ENCODE measurements at regions not wholly inside any gene's neighbourhood (a gene's known extent, or its start where the extent isn't known, plus 50 kb on each side); places are given as distances from the start of the nearest gene placed in this dataset.
A peak's percentile ranks its signal among the peaks of the same experiment; 100 is the strongest.

GRCh38 chr2:22604136-22604535 lies 780.8 kb upstream of the KLHL29 start:
- H2AFZ ChIP-seq (ENCODE audit: low read depth, low read length), result no peak overlapping the region
- H3K79me2 ChIP-seq (ENCODE audit: low read length), result no peaks in the 10 kb centered on the region
- no peak overlapping the region for H3K4me3 ChIP-seq (ENCODE audit: low read length)
- no peak for TF ChIP-seq CTCF (IDR thresholded peaks at IDR 0.05; ENCODE audit: low read depth, low read length)
- no peak for TF ChIP-seq EZH2phosphoT487 (IDR thresholded peaks at IDR 0.05; ENCODE audit: low read depth)
- no peaks in the 10 kb centered on the region for H3K36me3 ChIP-seq (replicated peaks; ENCODE audit: low read depth, low read length)
- H3K27ac ChIP-seq (ENCODE audit: low read length), result no peak overlapping the region
- H3K27me3 ChIP-seq (ENCODE audit: low read depth, low read length), result no peaks in the 10 kb centered on the region
- no peaks in the 10 kb centered on the region for H3K9me3 ChIP-seq (ENCODE audit: insufficient read depth, low read length)
- no peaks in the 10 kb centered on the region for H3K4me1 ChIP-seq (ENCODE audit: low read length)
- no peaks in the 10 kb centered on the region for H4K20me1 ChIP-seq (ENCODE audit: insufficient read depth, low read length)
- H3K4me2 ChIP-seq (ENCODE audit: low read length), result no peak overlapping the region
- H3K9ac ChIP-seq (ENCODE audit: low read length), result no peak overlapping the region

GRCh38 chr2:22616031-22616430 lies 768.9 kb upstream of the KLHL29 start:
- H3K9me3 ChIP-seq (ENCODE audit: insufficient read depth, low read length), result no peaks in the 10 kb centered on the region
- no peak overlapping the region for H3K4me2 ChIP-seq (ENCODE audit: low read length)
- no peaks in the 10 kb centered on the region for H3K36me3 ChIP-seq (replicated peaks; ENCODE audit: low read depth, low read length)
- H3K4me3 ChIP-seq (ENCODE audit: low read length), result no peak overlapping the region
- H4K20me1 ChIP-seq (ENCODE audit: insufficient read depth, low read length), result no peaks in the 10 kb centered on the region
- H3K27me3 ChIP-seq (ENCODE audit: low read depth, low read length), result no peaks in the 10 kb centered on the region
- no peaks in the 10 kb centered on the region for H3K79me2 ChIP-seq (ENCODE audit: low read length)
- H3K27ac ChIP-seq (ENCODE audit: low read length), result no peak overlapping the region
- no peak overlapping the region for H3K9ac ChIP-seq (ENCODE audit: low read length)
- no peak overlapping the region for H2AFZ ChIP-seq (ENCODE audit: low read depth, low read length)
- no peak for TF ChIP-seq EZH2phosphoT487 (IDR thresholded peaks at IDR 0.05; ENCODE audit: low read depth)
- TF ChIP-seq CTCF (IDR thresholded peaks at IDR 0.05; ENCODE audit: low read depth, low read length), result no peak
- no peaks in the 10 kb centered on the region for H3K4me1 ChIP-seq (ENCODE audit: low read length)

GRCh38 chr2:22623620-22624019 lies 761.4 kb upstream of the KLHL29 start:
- H3K9me3 ChIP-seq (ENCODE audit: insufficient read depth, low read length), result no peaks in the 10 kb centered on the region
- no peaks in the 10 kb centered on the region for H3K27me3 ChIP-seq (ENCODE audit: low read depth, low read length)
- no peaks in the 10 kb centered on the region for H3K79me2 ChIP-seq (ENCODE audit: low read length)
- H3K4me2 ChIP-seq (ENCODE audit: low read length), result no peak overlapping the region
- no peaks in the 10 kb centered on the region for H4K20me1 ChIP-seq (ENCODE audit: insufficient read depth, low read length)
- H3K36me3 ChIP-seq (replicated peaks; ENCODE audit: low read depth, low read length), result no peaks in the 10 kb centered on the region
- no peak overlapping the region for H3K27ac ChIP-seq (ENCODE audit: low read length)
- no peak overlapping the region for H2AFZ ChIP-seq (ENCODE audit: low read depth, low read length)
- TF ChIP-seq EZH2phosphoT487 (IDR thresholded peaks at IDR 0.05; ENCODE audit: low read depth), result no peak
- TF ChIP-seq CTCF (IDR thresholded peaks at IDR 0.05; ENCODE audit: low read depth, low read length), result no peak
- H3K9ac ChIP-seq (ENCODE audit: low read length), result no peak overlapping the region
- no peak overlapping the region for H3K4me3 ChIP-seq (ENCODE audit: low read length)
- no peaks in the 10 kb centered on the region for H3K4me1 ChIP-seq (ENCODE audit: low read length)

GRCh38 chr2:22626621-22627020 lies 758.4 kb upstream of the KLHL29 start:
- H3K27me3 ChIP-seq (ENCODE audit: low read depth, low read length), result no peaks in the 10 kb centered on the region
- H3K36me3 ChIP-seq (replicated peaks; ENCODE audit: low read depth, low read length), result no peaks in the 10 kb centered on the region
- H4K20me1 ChIP-seq (ENCODE audit: insufficient read depth, low read length), result no peaks in the 10 kb centered on the region
- TF ChIP-seq CTCF (IDR thresholded peaks at IDR 0.05; ENCODE audit: low read depth, low read length) (peak; percentile 10; the same call in 1 of the 2 replicates), EZH2phosphoT487 (IDR thresholded peaks at IDR 0.05; ENCODE audit: low read depth) (no peak)
- no peak overlapping the region for H2AFZ ChIP-seq (ENCODE audit: low read depth, low read length)
- H3K79me2 ChIP-seq (ENCODE audit: low read length), result no peaks in the 10 kb centered on the region
- no peak overlapping the region for H3K9ac ChIP-seq (ENCODE audit: low read length)
- H3K4me1 ChIP-seq (ENCODE audit: low read length), result no peaks in the 10 kb centered on the region
- H3K9me3 ChIP-seq (ENCODE audit: insufficient read depth, low read length), result no peaks in the 10 kb centered on the region
- H3K4me2 ChIP-seq (ENCODE audit: low read length), result no peak overlapping the region
- no peak overlapping the region for H3K4me3 ChIP-seq (ENCODE audit: low read length)
- no peak overlapping the region for H3K27ac ChIP-seq (ENCODE audit: low read length)
